Heart right ventricle (tissue), 16 donors: ENCODE measurements at regions not wholly inside any gene's neighbourhood (a gene's known extent, or its start where the extent isn't known, plus 50 kb on each side); places are given as distances from the start of the nearest gene placed in this dataset.

Experiments
- ATAC-seq, 8 donors: fragments of 200-7000 bp; cut with Tn5 transposase; one replicate each; pipeline ENCODE4 v1.9.1; 2020; ENCODE audit warnings: mild to moderate bottlenecking in 8 of 8, moderate library complexity in 8 of 8, moderate number of reproducible peaks in 1 of 8
- DNase-seq, 2 donors: peaks; one replicate each; pipeline ENCODE4 v3.0.0-alpha.2; 2020
- H3K27ac ChIP-seq, 10 donors: fragments of 200-600 bp; sonication (generic) in 2 of 10; one replicate each; pipeline versions ENCODE4 v1.5.0 to v1.8.0; 2020 to 2022; ENCODE audit warnings: mild to moderate bottlenecking in 3 of 10
- H3K27me3 ChIP-seq, 7 donors: fragments of 200-600 bp; one replicate each; pipeline ENCODE4 v1.8.0; 2021 to 2022; ENCODE audit warnings: mild to moderate bottlenecking in 2 of 7
- H3K36me3 ChIP-seq, 9 donors: fragments of 200-600 bp; sonication (generic) in 1 of 9; one replicate each; pipeline versions ENCODE4 v1.5.0 to v1.8.0; 2020 to 2022; ENCODE audit warnings: mild to moderate bottlenecking in 2 of 9
- H3K4me1 ChIP-seq, 9 donors: fragments of 200-600 bp; sonication (generic) in 1 of 9; one replicate each; pipeline versions ENCODE4 v1.5.0 to v1.8.0; 2020 to 2022; ENCODE audit warnings: mild to moderate bottlenecking in 4 of 9
- H3K4me3 ChIP-seq, 10 donors: fragments of 200-600 bp; sonication (generic) in 2 of 10; one replicate each; pipeline versions ENCODE4 v1.5.0 to v1.8.0; 2020 to 2022; ENCODE audit warnings: mild to moderate bottlenecking in 7 of 10, moderate library complexity in 2 of 10
- H3K9me3 ChIP-seq, 11 donors: fragments of 200-600 bp in 10 of 11; sonication (generic) in 2 of 11; one replicate each; pipeline versions ENCODE4 v1.5.0 to v1.8.0; 2013 to 2022; ENCODE audit warnings: mild to moderate bottlenecking in 2 of 11, control low read depth in 1 of 11, moderate library complexity in 1 of 11
- WGBS, 2 donors: extraction: QIAGEN DNeasy Blood & Tissue Kit; methylation state at CpG; one replicate each; pipeline ENCODE4 v1.1.7; 2013; ENCODE audit warnings: inconsistent platforms in 1 of 2; 5-methylcytosine and 5-hydroxymethylcytosine counted together
- intact Hi-C, 10 donors: fragments of 100-400 bp; cut with DNase I; formaldehyde crosslinking; loops; one replicate each; pipeline versions ENCODE4 v1.11.1 to v1.14.2; 2022
- TF ChIP-seq, protein P1 (sequence below), 9 donors: fragments of 200-600 bp; sonication (generic) in 2 of 9; IDR thresholded peaks; one replicate each; pipeline versions ENCODE4 v1.5.0 to v1.8.0; 2021 to 2022; ENCODE audit warnings: antibody characterized with exemption in 9 of 9, mild to moderate bottlenecking in 5 of 9, moderate library complexity in 1 of 9
- donor health status: Arrhythmogenic right ventricular cardiomyopathy.
- donor health status: ischemic (EF 13 %, LVEDD 7.1; RV severe dilation, severe dysfunction).
- donor health status: healthy with polysubstance abuse.
- donor health status: DM: no; HTN: yes; CAD: no.
- donor health status: DM: no; HTN: no; CAD: no.
- donor health status: ischemic (EF 25% LVEDD 6.9; RV normal size, moderate dysfunction).
- donor health status: ischemic (EF 25% LVEDD 5.7; RV mildly dilated, moderate dysfunction).
- donor health status: healthy.
- donor health status: DM: yes; HTN: yes; CAD: no.
- donor health status: Ischemic cardiomyopathy.
- donor health status: ischemic (EF 35%, LVEDD 5.7; RV mildly dilated, moderate dysfunction).
- donor health status: nonischemic (EF 11% LVEDD 7.7; RV severe dilation, severe dysfunction).
- donor health status: DM: yes; HTN: yes; CAD: no.
- donor health status: PGD.
- donor health status: ischemic (EF 29% LVEDD 5.4; RV normal size, mild dysfunction).
- donor health status: nonischemic (EF 23%, LVEDD 6.1; RV moderate dilation, normal function).

DNA sequence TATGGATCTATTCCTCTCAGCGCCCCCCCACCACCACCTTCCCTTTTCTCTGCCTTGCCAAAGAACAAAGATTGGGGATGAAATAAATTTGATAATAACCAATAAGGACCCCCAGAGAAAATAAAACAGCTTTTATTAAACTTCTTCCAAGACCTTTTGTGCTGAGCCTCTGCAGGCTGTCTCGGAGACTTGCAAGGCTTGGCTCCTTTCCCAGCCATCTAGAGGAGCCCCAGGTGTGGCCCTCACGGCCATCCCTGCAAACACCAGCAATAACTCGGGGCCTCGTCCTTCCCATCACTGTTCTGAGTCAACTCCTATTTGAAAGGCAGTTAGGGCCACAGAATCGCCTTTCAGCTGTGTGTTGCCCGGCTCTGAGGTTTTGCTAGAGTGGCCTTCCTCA is 51.2 kb upstream of the LMO1 start:
- ATAC-seq (no peak), DNase-seq (no peak)
- Histone ChIP-seq H3K36me3 (no peaks in the 10 kb centered on the region), H3K9me3 (no peaks in the 10 kb centered on the region), H3K27me3 (peaks cover 0 to 6% (median 0%) of the 10 kb centered on the region in 7 donors), H3K4me3 (no peak overlapping the region), H3K4me1 (no peaks in the 10 kb centered on the region), H3K27ac (no peak overlapping the region)
- TF ChIP-seq, protein P1, sequence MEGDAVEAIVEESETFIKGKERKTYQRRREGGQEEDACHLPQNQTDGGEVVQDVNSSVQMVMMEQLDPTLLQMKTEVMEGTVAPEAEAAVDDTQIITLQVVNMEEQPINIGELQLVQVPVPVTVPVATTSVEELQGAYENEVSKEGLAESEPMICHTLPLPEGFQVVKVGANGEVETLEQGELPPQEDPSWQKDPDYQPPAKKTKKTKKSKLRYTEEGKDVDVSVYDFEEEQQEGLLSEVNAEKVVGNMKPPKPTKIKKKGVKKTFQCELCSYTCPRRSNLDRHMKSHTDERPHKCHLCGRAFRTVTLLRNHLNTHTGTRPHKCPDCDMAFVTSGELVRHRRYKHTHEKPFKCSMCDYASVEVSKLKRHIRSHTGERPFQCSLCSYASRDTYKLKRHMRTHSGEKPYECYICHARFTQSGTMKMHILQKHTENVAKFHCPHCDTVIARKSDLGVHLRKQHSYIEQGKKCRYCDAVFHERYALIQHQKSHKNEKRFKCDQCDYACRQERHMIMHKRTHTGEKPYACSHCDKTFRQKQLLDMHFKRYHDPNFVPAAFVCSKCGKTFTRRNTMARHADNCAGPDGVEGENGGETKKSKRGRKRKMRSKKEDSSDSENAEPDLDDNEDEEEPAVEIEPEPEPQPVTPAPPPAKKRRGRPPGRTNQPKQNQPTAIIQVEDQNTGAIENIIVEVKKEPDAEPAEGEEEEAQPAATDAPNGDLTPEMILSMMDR (IDR thresholded peaks at IDR 0.05) = no peak
- intact Hi-C loops = loop anchor here in 5 of 10 donors (5.0 to 10.0 kb wide), 2 partner anchors 88 to 90 kb away; no protein-coding TSS in a partner anchor
- 76% methylated on average over 7 of the region's 7 CpGs for WGBS, 2 donors

DNA sequence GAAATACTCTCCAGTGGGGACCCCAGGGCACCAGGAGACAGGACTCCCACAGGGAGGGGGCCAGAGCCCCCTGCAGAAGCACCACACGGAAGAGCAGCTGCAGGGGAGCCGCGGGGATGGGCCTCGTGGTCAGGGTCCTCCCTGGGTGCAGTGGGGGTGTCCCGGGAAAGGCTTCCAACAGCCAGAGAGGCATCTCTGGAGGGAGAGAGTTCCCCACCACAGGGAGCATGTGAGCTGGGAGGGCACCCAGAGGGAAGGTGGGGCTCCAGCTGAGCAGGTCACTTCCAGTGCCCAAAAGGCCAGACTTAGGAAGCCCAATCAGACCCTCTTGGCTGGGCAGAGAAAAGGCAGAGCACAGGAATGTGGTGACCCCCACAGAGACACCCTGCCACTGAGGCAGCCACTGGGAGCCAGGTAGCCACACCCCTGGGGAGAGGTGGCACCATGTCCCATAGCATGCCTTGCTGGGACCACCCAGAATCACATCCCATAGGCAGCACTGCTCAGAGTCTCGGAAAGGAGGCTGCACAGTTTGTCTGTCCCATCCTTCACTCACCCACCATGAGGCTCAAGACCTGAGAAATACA is 49.9 kb upstream of the LMO1 start:
- H3K9me3 ChIP-seq = no peaks in the 10 kb centered on the region
- WGBS, 2 donors = 72 to 88% methylated on average over 6 of the region's 6 CpGs
- intact Hi-C loops = loop anchor here in 4 of 10 donors (5.0 to 10.0 kb wide), 2 partner anchors 86 to 89 kb away; no protein-coding TSS in a partner anchor
- H3K4me1 ChIP-seq = no peaks in the 10 kb centered on the region
- peaks cover 0 to 3% (median 0%) of the 10 kb centered on the region in 7 donors for H3K27me3 ChIP-seq
- DNase-seq = no peak
- H3K4me3 ChIP-seq = no peak overlapping the region
- no peak for ATAC-seq
- TF ChIP-seq, protein P1 (IDR thresholded peaks at IDR 0.05) = no peak
- H3K27ac ChIP-seq = no peak overlapping the region
- H3K36me3 ChIP-seq = no peaks in the 10 kb centered on the region
